ENCODE measurements at regions not wholly inside any gene's neighbourhood (a gene's known extent, or its start where the extent isn't known, plus 50 kb on each side); places are given as distances from the start of the nearest gene placed in this dataset.

GRCh38 chr9:110115826-110116542, 92.0 kb downstream of the C9orf152 start:
- TF ChIP-seq CTCF (conservative IDR thresholded peaks at IDR 0.05; ENCODE audit: low read depth, low read length) (no peak), EZH2 (IDR thresholded peaks at IDR 0.05; ENCODE audit: low read length, unreplicated experiment) (no peak), EZH2phosphoT487 (IDR thresholded peaks at IDR 0.05; ENCODE audit: borderline replicate concordance, low read length) (no peak)

All from PC-3 (cell line).